Colonic mucosa (tissue), 4 donors: ENCODE measurements at regions not wholly inside any gene's neighbourhood (a gene's known extent, or its start where the extent isn't known, plus 50 kb on each side); places are given as distances from the start of the nearest gene placed in this dataset.

ENCODE experiments used
- DNase-seq: peaks from one replicate; pipeline ENCODE4 v3.0.0-alpha.2; 2020
- H3K27ac ChIP-seq: fragments of 200-600 bp; one replicate; pipeline ENCODE4 v1.8.0; 2021
- H3K27me3 ChIP-seq: fragments of 200-600 bp; one replicate; pipeline ENCODE4 v1.8.0; 2021
- H3K36me3 ChIP-seq: fragments of 200-600 bp; one replicate; pipeline ENCODE4 v1.8.0; 2021
- H3K4me1 ChIP-seq: fragments of 200-600 bp; one replicate; pipeline ENCODE4 v1.8.0; 2021; ENCODE audit warnings: mild to moderate bottlenecking
- H3K4me3 ChIP-seq: fragments of 200-600 bp; one replicate; pipeline ENCODE4 v1.8.0; 2021
- H3K9ac ChIP-seq, 2 donors: one replicate each; pipeline ENCODE4 v1.7.0; 2013; ENCODE audit warnings: control low read depth in 2 of 2, low read depth in 2 of 2, low read length in 2 of 2
- H3K9me3 ChIP-seq: fragments of 200-600 bp; one replicate; pipeline ENCODE4 v1.8.0; 2021
- intact Hi-C: fragments of 100-400 bp; cut with DNase I; formaldehyde crosslinking; loops from one replicate; pipeline ENCODE4 v1.14.1; 2022
- TF ChIP-seq, protein P1 (sequence below): fragments of 200-600 bp; IDR thresholded peaks from one replicate; pipeline ENCODE4 v1.8.0; 2022; ENCODE audit warnings: antibody characterized with exemption, mild to moderate bottlenecking
- donor health status: healthy.
- donor health status: DM: no; HTN: no; CAD: no.
- donor health status: DM: no; HTN: no; CAD: no.

DNA sequence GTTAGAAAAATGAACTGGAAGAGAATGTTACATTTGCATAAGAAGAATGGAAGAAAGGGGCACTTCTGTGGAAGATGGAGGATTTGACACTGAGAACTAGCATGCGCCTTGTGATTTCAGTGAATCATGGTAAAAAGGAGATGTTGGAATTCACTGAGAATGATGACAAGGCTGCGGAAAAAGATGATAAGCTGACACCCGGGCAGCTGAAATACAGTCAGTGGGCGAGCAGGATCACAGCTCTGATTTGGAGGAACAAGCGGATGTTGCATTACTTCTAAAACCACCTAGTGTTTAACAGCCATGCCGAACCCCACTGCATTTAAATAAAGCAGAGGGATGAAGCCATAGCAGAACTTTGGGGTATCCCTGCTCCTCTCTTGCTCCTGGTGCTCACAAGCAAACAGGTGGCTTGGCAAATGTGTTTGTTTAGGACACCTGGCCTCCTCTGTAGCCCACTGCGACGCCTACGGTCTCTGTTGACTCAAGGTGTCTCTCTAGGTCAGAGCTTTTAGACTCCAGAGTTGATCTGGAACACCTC is 134.9 kb downstream of the NDUFA10 start:
- intact Hi-C loops = no loop called here
- H3K27me3 ChIP-seq = no peaks in the 10 kb centered on the region
- TF ChIP-seq, protein P1, sequence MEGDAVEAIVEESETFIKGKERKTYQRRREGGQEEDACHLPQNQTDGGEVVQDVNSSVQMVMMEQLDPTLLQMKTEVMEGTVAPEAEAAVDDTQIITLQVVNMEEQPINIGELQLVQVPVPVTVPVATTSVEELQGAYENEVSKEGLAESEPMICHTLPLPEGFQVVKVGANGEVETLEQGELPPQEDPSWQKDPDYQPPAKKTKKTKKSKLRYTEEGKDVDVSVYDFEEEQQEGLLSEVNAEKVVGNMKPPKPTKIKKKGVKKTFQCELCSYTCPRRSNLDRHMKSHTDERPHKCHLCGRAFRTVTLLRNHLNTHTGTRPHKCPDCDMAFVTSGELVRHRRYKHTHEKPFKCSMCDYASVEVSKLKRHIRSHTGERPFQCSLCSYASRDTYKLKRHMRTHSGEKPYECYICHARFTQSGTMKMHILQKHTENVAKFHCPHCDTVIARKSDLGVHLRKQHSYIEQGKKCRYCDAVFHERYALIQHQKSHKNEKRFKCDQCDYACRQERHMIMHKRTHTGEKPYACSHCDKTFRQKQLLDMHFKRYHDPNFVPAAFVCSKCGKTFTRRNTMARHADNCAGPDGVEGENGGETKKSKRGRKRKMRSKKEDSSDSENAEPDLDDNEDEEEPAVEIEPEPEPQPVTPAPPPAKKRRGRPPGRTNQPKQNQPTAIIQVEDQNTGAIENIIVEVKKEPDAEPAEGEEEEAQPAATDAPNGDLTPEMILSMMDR = no peak
- H3K9me3 ChIP-seq = no peaks in the 10 kb centered on the region
- no peak overlapping the region for H3K27ac ChIP-seq
- H3K9ac ChIP-seq = no peak overlapping the region
- no peak overlapping the region for H3K4me3 ChIP-seq
- no peak for DNase-seq
- no peaks in the 10 kb centered on the region for H3K36me3 ChIP-seq
- H3K4me1 ChIP-seq = no peaks in the 10 kb centered on the region

DNA sequence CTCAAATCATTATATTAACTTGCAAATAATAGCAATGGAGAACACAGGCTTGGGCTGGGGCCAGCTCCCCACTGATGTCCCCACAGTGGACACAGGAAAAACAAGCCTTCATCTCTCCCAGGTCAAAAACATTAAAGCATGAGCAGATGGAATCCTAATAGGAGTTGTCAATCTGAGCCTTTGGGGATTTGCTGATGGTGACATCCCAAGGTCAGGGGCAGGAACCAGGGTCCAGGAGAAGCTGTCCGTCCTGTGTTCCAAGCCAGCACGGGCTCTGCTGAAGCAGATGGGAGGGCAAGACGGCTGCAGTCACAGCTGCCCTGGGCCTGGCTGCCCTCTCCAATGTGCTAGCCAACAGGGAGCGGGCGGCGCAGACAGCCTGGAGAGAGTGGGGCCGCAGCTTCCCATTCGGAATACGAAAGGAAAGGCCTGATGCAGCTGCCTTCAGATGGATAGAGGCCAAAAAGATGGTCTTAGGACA is 135.5 kb downstream of the NDUFA10 start:
- Histone ChIP-seq H3K36me3 (no peaks in the 10 kb centered on the region), H3K27ac (no peak overlapping the region), H3K9ac (no peak overlapping the region), H3K9me3 (no peaks in the 10 kb centered on the region), H3K4me1 (no peaks in the 10 kb centered on the region), H3K4me3 (no peak overlapping the region), H3K27me3 (no peaks in the 10 kb centered on the region)
- no peak for DNase-seq
- intact Hi-C loops = loop anchor here (10.0 kb wide), 1 partner anchor 635 kb away; no protein-coding TSS in a partner anchor
- TF ChIP-seq, protein P1 = no peak

DNA sequence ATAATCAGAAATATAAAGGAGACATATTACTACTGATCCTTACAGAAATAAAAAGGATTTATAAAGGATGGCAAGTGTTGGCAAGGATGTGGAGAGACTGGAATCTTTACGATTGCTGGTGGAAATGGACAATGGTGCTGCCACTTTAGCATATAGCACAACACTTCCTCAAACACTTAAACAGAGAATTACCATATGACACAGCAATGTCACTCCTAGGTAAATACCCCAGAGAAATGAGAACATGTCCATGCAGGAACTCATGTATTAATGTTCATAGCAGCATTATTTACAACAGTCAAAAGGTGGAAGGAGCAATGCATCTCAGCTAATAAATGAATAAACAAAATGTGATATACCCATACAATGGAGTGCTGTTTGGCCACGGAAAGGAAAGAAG is 137.5 kb downstream of the NDUFA10 start:
- no peaks in the 10 kb centered on the region for H3K4me1 ChIP-seq
- TF ChIP-seq, protein P1 = no peak
- no peaks in the 10 kb centered on the region for H3K36me3 ChIP-seq
- DNase-seq = no peak
- intact Hi-C loops = loop anchor here (10.0 kb wide), 1 partner anchor 633 kb away; no protein-coding TSS in a partner anchor
- no peak overlapping the region for H3K4me3 ChIP-seq
- H3K9me3 ChIP-seq = no peaks in the 10 kb centered on the region
- H3K9ac ChIP-seq = no peak overlapping the region
- H3K27me3 ChIP-seq = no peaks in the 10 kb centered on the region
- no peak overlapping the region for H3K27ac ChIP-seq

DNA sequence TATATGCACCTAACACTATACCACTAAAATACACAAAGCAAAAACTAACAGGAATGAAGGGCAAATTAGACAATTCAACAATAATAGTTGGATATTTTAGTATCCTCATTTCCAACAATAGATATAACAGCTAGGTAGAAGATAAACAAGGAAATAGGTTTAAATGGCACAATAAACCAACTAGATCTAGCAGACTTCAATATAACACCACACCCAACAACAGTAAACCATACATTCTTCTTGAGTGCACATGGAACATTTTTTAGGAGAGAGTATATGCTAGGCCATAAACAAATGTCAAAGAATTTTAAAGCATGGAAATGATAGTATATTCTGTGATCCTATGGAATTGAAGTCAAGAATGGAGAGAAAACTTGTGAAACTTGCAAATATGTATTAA is 138.4 kb downstream of the NDUFA10 start:
- TF ChIP-seq, protein P1 = no peak
- Histone ChIP-seq H3K27me3 (no peaks in the 10 kb centered on the region), H3K4me3 (no peak overlapping the region), H3K4me1 (no peaks in the 10 kb centered on the region), H3K9ac (no peak overlapping the region), H3K36me3 (no peaks in the 10 kb centered on the region), H3K9me3 (no peaks in the 10 kb centered on the region), H3K27ac (no peak overlapping the region)
- intact Hi-C loops = loop anchor here (10.0 kb wide), 1 partner anchor 632 kb away; no protein-coding TSS in a partner anchor
- DNase-seq = no peak

DNA sequence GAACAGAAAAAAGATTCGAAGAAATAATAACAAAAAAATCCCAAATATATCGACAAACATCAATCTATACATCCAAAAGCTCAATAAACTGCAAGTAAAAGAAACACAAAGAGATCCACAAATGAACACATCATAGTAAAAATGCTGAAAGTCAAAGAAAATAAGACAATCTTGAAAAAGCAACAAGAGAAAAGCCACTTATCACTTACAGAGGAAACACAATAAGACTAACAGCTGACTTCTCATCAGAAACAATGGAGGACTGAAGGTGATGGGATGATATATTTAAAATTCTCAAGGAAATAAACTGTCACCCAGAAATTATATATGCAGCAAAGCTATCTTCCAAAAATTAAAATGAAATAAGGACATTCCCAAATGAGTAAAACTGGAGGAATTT is 140.3 kb downstream of the NDUFA10 start:
- H3K9ac ChIP-seq = no peak overlapping the region
- H3K36me3 ChIP-seq = no peaks in the 10 kb centered on the region
- H3K4me1 ChIP-seq = no peaks in the 10 kb centered on the region
- no peak for DNase-seq
- TF ChIP-seq, protein P1 = no peak
- H3K27me3 ChIP-seq = no peaks in the 10 kb centered on the region
- H3K9me3 ChIP-seq = no peaks in the 10 kb centered on the region
- H3K4me3 ChIP-seq = no peak overlapping the region
- intact Hi-C loops = loop anchor here (10.0 kb wide), 1 partner anchor 630 kb away; no protein-coding TSS in a partner anchor
- H3K27ac ChIP-seq = no peak overlapping the region
